Loucy (cell line): ENCODE measurements at regions not wholly inside any gene's neighbourhood (a gene's known extent, or its start where the extent isn't known, plus 50 kb on each side); places are given as distances from the start of the nearest gene placed in this dataset.

Experiments
- EZH2phosphoT487 ChIP-seq: fragments of 200-600 bp; IDR thresholded peaks from 2 replicates; pipeline ENCODE4 v1.6.1; 2018; ENCODE audit warnings: antibody characterized with exemption, mild to moderate bottlenecking, moderate library complexity, borderline replicate concordance
- TF ChIP-seq, protein P1 (sequence below): fragments of 200-600 bp; sonication (generic); conservative IDR thresholded peaks from 2 replicates; pipeline ENCODE4 v1.5.1; 2014; ENCODE audit warnings: mild to moderate bottlenecking, antibody characterized with exemption, low read length

DNA sequence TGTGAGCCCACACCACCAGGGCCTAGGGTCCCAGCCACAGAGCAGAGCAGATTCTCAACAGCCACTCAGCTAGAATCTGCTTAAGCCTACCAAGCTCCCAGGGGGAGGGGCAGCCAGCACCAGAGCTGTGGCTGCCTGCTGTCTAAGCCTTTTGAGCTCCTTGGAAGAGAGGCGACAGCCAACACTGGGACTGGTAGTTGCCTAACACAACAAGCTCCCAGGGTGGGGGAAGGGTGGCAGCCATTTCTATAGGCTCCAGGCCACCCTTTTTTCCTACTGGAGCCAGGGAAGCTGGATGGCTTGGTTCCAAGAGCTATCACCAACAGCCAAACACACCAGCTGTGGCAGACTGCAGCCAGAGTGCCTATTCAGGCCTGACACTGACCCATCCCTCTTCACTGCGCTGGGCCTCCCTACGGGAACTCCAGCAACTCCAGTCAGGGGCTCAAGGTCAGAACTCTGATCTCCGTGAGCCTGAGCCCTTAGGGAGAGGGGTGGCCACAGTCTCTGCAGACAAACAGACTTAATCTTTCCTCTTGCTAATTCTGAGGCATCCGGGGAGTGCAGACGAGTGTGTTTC lies 1824.3 kb upstream of the CELF4 start:
- TF ChIP-seq, protein P1, sequence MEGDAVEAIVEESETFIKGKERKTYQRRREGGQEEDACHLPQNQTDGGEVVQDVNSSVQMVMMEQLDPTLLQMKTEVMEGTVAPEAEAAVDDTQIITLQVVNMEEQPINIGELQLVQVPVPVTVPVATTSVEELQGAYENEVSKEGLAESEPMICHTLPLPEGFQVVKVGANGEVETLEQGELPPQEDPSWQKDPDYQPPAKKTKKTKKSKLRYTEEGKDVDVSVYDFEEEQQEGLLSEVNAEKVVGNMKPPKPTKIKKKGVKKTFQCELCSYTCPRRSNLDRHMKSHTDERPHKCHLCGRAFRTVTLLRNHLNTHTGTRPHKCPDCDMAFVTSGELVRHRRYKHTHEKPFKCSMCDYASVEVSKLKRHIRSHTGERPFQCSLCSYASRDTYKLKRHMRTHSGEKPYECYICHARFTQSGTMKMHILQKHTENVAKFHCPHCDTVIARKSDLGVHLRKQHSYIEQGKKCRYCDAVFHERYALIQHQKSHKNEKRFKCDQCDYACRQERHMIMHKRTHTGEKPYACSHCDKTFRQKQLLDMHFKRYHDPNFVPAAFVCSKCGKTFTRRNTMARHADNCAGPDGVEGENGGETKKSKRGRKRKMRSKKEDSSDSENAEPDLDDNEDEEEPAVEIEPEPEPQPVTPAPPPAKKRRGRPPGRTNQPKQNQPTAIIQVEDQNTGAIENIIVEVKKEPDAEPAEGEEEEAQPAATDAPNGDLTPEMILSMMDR, result no peak
- no peak for TF ChIP-seq EZH2phosphoT487
